ENCODE measurements at regions not wholly inside any gene's neighbourhood (a gene's known extent, or its start where the extent isn't known, plus 50 kb on each side); places are given as distances from the start of the nearest gene placed in this dataset.

GRCh38 chr12:16415155-16415554 is 67.7 kb downstream of the MGST1 start:
- no peak for DNase-seq (ENCODE audit: low read depth)

GRCh38 chr12:16417058-16417457 is 69.6 kb downstream of the MGST1 start:
- DNase-seq (ENCODE audit: low read depth): no peak

GRCh38 chr12:16421806-16422205 is 74.4 kb downstream of the MGST1 start:
- no peak for DNase-seq (ENCODE audit: low read depth)

GRCh38 chr12:16424531-16424930 is 77.1 kb downstream of the MGST1 start:
- DNase-seq (ENCODE audit: low read depth): no peak

- DNase-seq (ENCODE audit: low read depth): no peak
Observed at GRCh38 chr12:16435875-16436554, 88.6 kb downstream of the MGST1 start.

- no peak for DNase-seq (ENCODE audit: low read depth)
Observed at GRCh38 chr12:16437281-16437816, 89.9 kb downstream of the MGST1 start.

GRCh38 chr12:16437926-16438325 is 90.5 kb downstream of the MGST1 start:
- no peak for DNase-seq (ENCODE audit: low read depth)

- no peak for DNase-seq (ENCODE audit: low read depth)
Observed at GRCh38 chr12:16449459-16449858, 102.0 kb downstream of the MGST1 start.

GRCh38 chr12:16453319-16453718 is 105.9 kb downstream of the MGST1 start:
- DNase-seq (ENCODE audit: low read depth): no peak

GRCh38 chr12:16454481-16454880 is 107.0 kb downstream of the MGST1 start:
- peak; percentile 22 for DNase-seq (ENCODE audit: low read depth)

- no peak for DNase-seq (ENCODE audit: low read depth)
Observed at GRCh38 chr12:16458521-16459078, 111.2 kb downstream of the MGST1 start.

GRCh38 chr12:16467272-16467671 is 119.8 kb downstream of the MGST1 start:
- DNase-seq (ENCODE audit: low read depth): no peak

GRCh38 chr12:16472631-16473030 is 125.2 kb downstream of the MGST1 start:
- no peak for DNase-seq (ENCODE audit: low read depth)

GRCh38 chr12:16473610-16474326 is 126.3 kb downstream of the MGST1 start:
- DNase-seq (ENCODE audit: low read depth): no peak

- DNase-seq (ENCODE audit: low read depth): no peak
Observed at GRCh38 chr12:16474801-16475200, 127.4 kb downstream of the MGST1 start.

GRCh38 chr12:16475521-16475920 is 128.1 kb downstream of the MGST1 start:
- no peak for DNase-seq (ENCODE audit: low read depth)

GRCh38 chr12:16482726-16483125 is 123.2 kb downstream of the LMO3 start:
- DNase-seq (ENCODE audit: low read depth): no peak

GRCh38 chr12:16492240-16492639 is 113.7 kb downstream of the LMO3 start:
- no peak for DNase-seq (ENCODE audit: low read depth)

- no peak for DNase-seq (ENCODE audit: low read depth)
Observed at GRCh38 chr12:16492820-16493797, 112.9 kb downstream of the LMO3 start.

- no peak for DNase-seq (ENCODE audit: low read depth)
Observed at GRCh38 chr12:16495196-16495595, 110.8 kb downstream of the LMO3 start.
